ENCODE measurements at regions not wholly inside any gene's neighbourhood (a gene's known extent, or its start where the extent isn't known, plus 50 kb on each side); places are given as distances from the start of the nearest gene placed in this dataset.

DNA sequence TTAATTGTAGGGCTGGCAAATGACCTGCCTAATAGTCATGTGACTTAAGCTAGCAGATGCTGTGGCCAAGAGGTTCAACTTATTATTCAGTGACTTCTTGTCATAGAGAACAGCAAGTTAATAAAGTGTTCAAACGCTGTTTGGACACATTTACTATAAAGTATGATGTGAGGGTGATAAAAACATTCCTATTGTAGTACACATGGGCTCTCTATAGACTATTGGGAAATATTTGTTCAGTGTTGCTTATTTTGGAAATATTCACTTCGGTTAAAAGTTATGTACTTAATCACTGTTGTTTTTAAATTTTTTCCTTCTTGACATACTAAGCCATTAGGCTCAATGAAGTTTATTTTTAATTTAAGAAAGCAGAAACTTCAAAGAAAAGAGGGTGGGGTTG lies 345.0 kb downstream of the NNT start:
- no peak overlapping the region for H3K4me3 ChIP-seq
- H3K27me3 ChIP-seq: no peaks in the 10 kb centered on the region
- no peaks in the 10 kb centered on the region for H3K36me3 ChIP-seq
- H3K27ac ChIP-seq: no peak overlapping the region
- DNase-seq: no peak
- 62 to 66% methylated on average over 2 of the region's 2 CpGs for WGBS, 2 donors
- peaks cover 0 to 3% (median under 1%) of the 10 kb centered on the region in 4 donors for H3K9me3 ChIP-seq
- intact Hi-C loops (cut with DNase I): no loop called here
- no peaks in the 10 kb centered on the region for H3K4me1 ChIP-seq
- no peak for TF ChIP-seq EP300 (IDR thresholded peaks at IDR 0.05)
- peak in 1 of 4 donors; percentile 12 for TF ChIP-seq POLR2AphosphoS5 (IDR thresholded peaks at IDR 0.05)

DNA sequence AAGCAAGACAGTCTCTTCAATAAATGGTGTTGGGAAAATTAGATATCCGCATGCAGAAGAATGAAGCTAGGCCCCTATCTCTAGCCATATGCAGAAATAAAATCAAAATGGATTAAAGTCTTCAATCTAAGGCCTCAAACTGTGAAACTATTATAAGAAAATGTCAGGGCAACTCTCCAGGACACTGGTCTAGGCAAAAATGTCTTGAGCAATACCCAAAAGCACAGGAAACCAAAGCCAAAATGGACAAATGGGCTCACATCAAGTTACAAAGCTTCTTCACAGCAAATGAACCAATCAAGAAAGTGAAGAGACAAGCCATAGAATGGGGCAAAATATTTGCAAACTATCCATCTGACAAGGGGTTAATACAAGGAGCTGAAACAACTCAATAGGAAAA lies 338.8 kb downstream of the NNT start:
- H3K36me3 ChIP-seq: no peaks in the 10 kb centered on the region
- intact Hi-C loops (cut with DNase I): no loop called here
- no peak overlapping the region for H3K27ac ChIP-seq
- TF ChIP-seq POLR2AphosphoS5 (IDR thresholded peaks at IDR 0.05) (no peak), EP300 (IDR thresholded peaks at IDR 0.05) (no peak), CTCF (IDR thresholded peaks at IDR 0.05) (no peak), POLR2A (IDR thresholded peaks at IDR 0.05) (no peak)
- DNase-seq: no peak
- peaks cover 0 to 1% (median 0%) of the 10 kb centered on the region in 4 donors for H3K9me3 ChIP-seq
- H3K4me3 ChIP-seq: no peak overlapping the region
- H3K27me3 ChIP-seq: no peaks in the 10 kb centered on the region
- 94 to 100% methylated on average over 1 of the region's 1 CpG for WGBS, 2 donors
- H3K4me1 ChIP-seq: no peaks in the 10 kb centered on the region

GRCh38 chr5:43940562-43940961 lies 337.6 kb downstream of the NNT start:
- Histone ChIP-seq H3K27ac (no peak overlapping the region), H3K9me3 (no peaks in the 10 kb centered on the region), H3K36me3 (no peaks in the 10 kb centered on the region), H3K4me1 (no peaks in the 10 kb centered on the region), H3K4me3 (no peak overlapping the region), H3K27me3 (no peaks in the 10 kb centered on the region)
- intact Hi-C loops (cut with DNase I): no loop called here
- TF ChIP-seq POLR2AphosphoS5 (IDR thresholded peaks at IDR 0.05): no peak
- TF ChIP-seq EP300 (IDR thresholded peaks at IDR 0.05): no peak
- no peak for TF ChIP-seq POLR2A (IDR thresholded peaks at IDR 0.05)
- no peak for TF ChIP-seq CTCF (IDR thresholded peaks at IDR 0.05)
- 73 to 82% methylated on average over 2 of the region's 2 CpGs for WGBS, 2 donors
- DNase-seq: no peak

DNA sequence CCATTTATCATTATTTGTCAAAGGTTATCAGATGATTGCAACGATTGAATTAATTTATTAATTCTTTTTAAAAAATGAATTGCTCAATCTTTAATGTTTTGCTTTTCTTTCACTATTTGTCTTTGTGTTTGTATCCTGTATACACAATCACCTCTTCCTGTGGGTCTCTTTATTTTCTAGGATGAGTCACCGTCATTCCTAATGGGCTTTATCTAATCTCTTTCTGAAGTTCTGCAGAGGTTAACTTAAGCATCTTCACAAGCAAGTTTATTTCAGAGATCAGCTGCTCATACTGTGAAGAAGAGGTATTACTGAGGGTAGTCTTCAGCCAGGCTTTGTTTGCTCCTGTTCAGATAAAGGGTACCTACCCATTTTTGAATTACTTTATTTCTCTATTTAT lies 323.9 kb downstream of the NNT start:
- H3K36me3 ChIP-seq: no peaks in the 10 kb centered on the region
- WGBS, 2 donors: 47 to 61% methylated on average over 2 of the region's 2 CpGs
- TF ChIP-seq POLR2A (IDR thresholded peaks at IDR 0.05): no peak
- TF ChIP-seq EP300 (IDR thresholded peaks at IDR 0.05): no peak
- no peak for TF ChIP-seq POLR2AphosphoS5 (IDR thresholded peaks at IDR 0.05)
- no peak for TF ChIP-seq CTCF (IDR thresholded peaks at IDR 0.05)
- intact Hi-C loops (cut with DNase I): no loop called here
- peaks cover 0 to 2% (median 0%) of the 10 kb centered on the region in 4 donors for H3K9me3 ChIP-seq
- DNase-seq: no peak
- H3K4me1 ChIP-seq: no peaks in the 10 kb centered on the region
- no peak overlapping the region for H3K27ac ChIP-seq
- no peak overlapping the region for H3K4me3 ChIP-seq
- H3K27me3 ChIP-seq: no peaks in the 10 kb centered on the region

DNA sequence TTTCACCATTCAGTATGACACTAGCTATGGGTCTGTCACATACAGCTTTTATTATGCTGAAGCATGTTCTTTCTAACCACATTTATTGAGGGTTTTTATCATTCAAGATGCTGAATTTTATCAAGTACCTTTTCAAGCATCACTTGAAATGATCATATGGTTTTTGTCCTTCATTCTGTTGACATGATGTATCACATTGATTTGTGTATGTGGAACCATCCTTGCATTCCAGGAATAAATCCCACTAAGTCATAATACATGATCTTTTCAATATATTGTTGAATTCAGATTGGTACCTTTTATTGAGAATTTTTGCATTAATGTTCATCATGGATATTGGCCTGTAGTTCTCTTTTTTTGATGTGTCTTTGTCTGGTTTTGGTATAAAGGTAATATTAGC lies 317.4 kb downstream of the NNT start:
- Histone ChIP-seq H3K9me3 (peaks cover 0 to 2% (median 1%) of the 10 kb centered on the region in 4 donors), H3K27me3 (no peaks in the 10 kb centered on the region), H3K4me3 (no peak overlapping the region), H3K27ac (no peak overlapping the region), H3K4me1 (no peaks in the 10 kb centered on the region), H3K36me3 (no peaks in the 10 kb centered on the region)
- intact Hi-C loops (cut with DNase I): no loop called here
- no peak for DNase-seq
- TF ChIP-seq CTCF (IDR thresholded peaks at IDR 0.05) (no peak), POLR2AphosphoS5 (IDR thresholded peaks at IDR 0.05) (no peak), EP300 (IDR thresholded peaks at IDR 0.05) (no peak), POLR2A (IDR thresholded peaks at IDR 0.05) (no peak)
